ENCODE measurements at regions not wholly inside any gene's neighbourhood (a gene's known extent, or its start where the extent isn't known, plus 50 kb on each side); places are given as distances from the start of the nearest gene placed in this dataset.

DNA sequence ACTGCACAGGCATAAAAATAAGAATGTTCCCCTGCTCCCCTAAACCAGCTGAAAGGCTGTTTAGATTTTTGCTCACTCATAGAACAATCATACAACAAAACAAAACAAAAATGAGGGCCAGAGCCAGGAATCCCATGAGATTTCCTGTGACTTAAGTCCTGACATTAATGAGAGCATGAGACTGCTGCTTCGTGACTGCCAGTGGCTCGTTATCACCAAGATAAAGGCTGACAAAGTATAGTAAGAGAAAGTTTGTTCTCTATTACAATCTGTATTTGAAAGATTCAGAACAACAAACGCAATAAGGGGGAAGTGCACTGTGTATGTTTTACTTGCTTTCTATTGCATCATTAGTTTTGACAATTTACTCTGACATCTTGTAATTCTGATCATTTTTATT is 837.1 kb upstream of the C9orf72 start:
- 0% methylated on average over 1 of the region's 3 CpGs for WGBS (ENCODE audit: insufficient coverage)
- Mint-ChIP-seq H3K4me1 (no peaks in the 10 kb centered on the region), H3K27ac (no peak overlapping the region), H3K4me3 (no peak overlapping the region), H3K36me3 (no peaks in the 10 kb centered on the region), H3K9me3 (peaks cover 0 to 3% (median 0%) of the 10 kb centered on the region in 3 donors), H3K27me3 (no peaks in the 10 kb centered on the region)
- Histone ChIP-seq H3K4me1 (ENCODE audit: control insufficient read depth in 1 of 2, extremely low read depth in 1 of 2, insufficient read depth in 2 of 2, low read length in 2 of 2) (no peaks in the 10 kb centered on the region), H3K27me3 (replicated peaks in 1 of 2; ENCODE audit: control insufficient read depth in 2 of 2, extremely low read depth in 1 of 2, insufficient read depth in 2 of 2, low read length in 1 of 2) (no peaks in the 10 kb centered on the region), H3K9me3 (no peaks in the 10 kb centered on the region), H3K36me3 (ENCODE audit: control insufficient read depth in 2 of 2, extremely low read depth in 1 of 2, insufficient read depth in 1 of 2, low read length in 1 of 2) (no peaks in the 10 kb centered on the region), H3K27ac (ENCODE audit: low read length) (no peak overlapping the region), H3K4me3 (ENCODE audit: control insufficient read depth in 1 of 2, extremely low read depth in 1 of 2, low read length in 1 of 2) (no peak overlapping the region)
- DNase-seq (no peak), ATAC-seq (replicated peaks in 1 of 4) (no peak)
- POLR2A ChIA-PET, result no interaction called here
- CTCF ChIA-PET, result no interaction called here

DNA sequence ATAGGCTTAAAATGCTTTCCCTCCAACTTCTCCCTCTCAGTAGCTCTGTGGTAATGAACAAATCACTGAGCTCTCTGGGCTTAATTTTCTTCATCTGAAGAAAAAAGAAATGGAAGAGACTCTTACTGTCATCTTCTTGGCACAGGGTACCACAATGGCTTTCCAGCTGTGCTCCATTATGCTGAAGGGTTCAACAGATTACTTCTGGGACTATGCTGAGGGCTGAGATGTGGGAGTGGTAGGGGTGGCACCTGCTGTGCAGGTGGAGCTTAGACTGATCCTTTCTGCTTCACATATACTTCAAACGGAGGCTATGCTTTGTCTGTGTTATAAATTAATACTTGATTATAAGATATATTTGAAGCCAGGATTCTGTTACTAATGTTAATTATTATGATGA is 840.2 kb upstream of the C9orf72 start:
- no peak for ATAC-seq (replicated peaks in 1 of 4)
- Mint-ChIP-seq H3K36me3 (no peaks in the 10 kb centered on the region), H3K27me3 (no peaks in the 10 kb centered on the region), H3K9me3 (no peaks in the 10 kb centered on the region), H3K4me3 (no peak overlapping the region), H3K4me1 (no peaks in the 10 kb centered on the region), H3K27ac (no peak overlapping the region)
- Histone ChIP-seq H3K36me3 (ENCODE audit: control insufficient read depth in 2 of 2, extremely low read depth in 1 of 2, insufficient read depth in 1 of 2, low read length in 1 of 2) (no peaks in the 10 kb centered on the region), H3K4me1 (ENCODE audit: control insufficient read depth in 1 of 2, extremely low read depth in 1 of 2, insufficient read depth in 2 of 2, low read length in 2 of 2) (no peaks in the 10 kb centered on the region), H3K27me3 (replicated peaks in 1 of 2; ENCODE audit: control insufficient read depth in 2 of 2, extremely low read depth in 1 of 2, insufficient read depth in 2 of 2, low read length in 1 of 2) (no peaks in the 10 kb centered on the region), H3K4me3 (ENCODE audit: control insufficient read depth in 1 of 2, extremely low read depth in 1 of 2, low read length in 1 of 2) (no peak overlapping the region), H3K27ac (ENCODE audit: low read length) (no peak overlapping the region), H3K9me3 (no peaks in the 10 kb centered on the region)
- no CpG with 5 or more reads among the region's 1 CpG for WGBS (ENCODE audit: insufficient coverage)
- ChIA-PET CTCF (interaction anchor here in 1 of 2 donors (0.6 kb wide), 1 partner anchor 551 kb away, joined by 3 read pairs; no protein-coding TSS in a partner anchor), POLR2A (interaction anchor here in 1 of 2 donors (0.6 to 0.7 kb wide), 2 partner anchors 330 to 482 kb away, joined by 3 to 5 read pairs; no protein-coding TSS in a partner anchor)
- no peak for DNase-seq

DNA sequence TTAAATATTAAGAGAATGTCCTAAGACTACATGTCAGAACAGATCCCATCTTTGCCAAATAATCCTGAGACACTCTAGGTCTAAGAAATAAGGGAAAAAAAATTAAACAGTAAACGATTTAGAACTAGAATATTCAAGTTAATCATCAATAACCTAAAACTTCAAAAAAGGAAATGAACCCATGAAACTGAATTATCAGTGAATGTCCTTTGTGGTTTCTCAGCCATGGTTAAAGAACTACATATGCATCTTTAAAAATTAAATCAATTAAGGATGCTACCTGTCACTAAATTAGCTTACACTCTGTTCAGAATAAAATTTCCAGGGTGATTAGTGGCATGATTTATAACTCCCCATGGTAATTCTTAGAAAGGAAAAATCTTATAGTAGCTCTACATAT is 850.0 kb upstream of the C9orf72 start:
- H3K27me3 Mint-ChIP-seq, result no peaks in the 10 kb centered on the region
- Histone ChIP-seq H3K4me3 (ENCODE audit: control insufficient read depth in 1 of 2, extremely low read depth in 1 of 2, low read length in 1 of 2) (no peak overlapping the region), H3K36me3 (ENCODE audit: control insufficient read depth in 2 of 2, extremely low read depth in 1 of 2, insufficient read depth in 1 of 2, low read length in 1 of 2) (no peaks in the 10 kb centered on the region), H3K27me3 (replicated peaks in 1 of 2; ENCODE audit: control insufficient read depth in 2 of 2, extremely low read depth in 1 of 2, insufficient read depth in 2 of 2, low read length in 1 of 2) (no peaks in the 10 kb centered on the region), H3K27ac (ENCODE audit: low read length) (no peak overlapping the region), H3K9me3 (no peaks in the 10 kb centered on the region), H3K4me1 (ENCODE audit: control insufficient read depth in 1 of 2, extremely low read depth in 1 of 2, insufficient read depth in 2 of 2, low read length in 2 of 2) (no peaks in the 10 kb centered on the region)
- POLR2A ChIA-PET, result no interaction called here
- no peak for ATAC-seq (replicated peaks in 1 of 4)
- H3K36me3 Mint-ChIP-seq, result no peaks in the 10 kb centered on the region
- peaks cover 3 to 5% (median 5%) of the 10 kb centered on the region in 3 donors for H3K9me3 Mint-ChIP-seq
- no CpG with 5 or more reads among the region's 1 CpG for WGBS (ENCODE audit: insufficient coverage)
- no peaks in the 10 kb centered on the region for H3K4me1 Mint-ChIP-seq
- no peak for DNase-seq
- no peak overlapping the region for H3K27ac Mint-ChIP-seq
- CTCF ChIA-PET, result no interaction called here
- no peak overlapping the region for H3K4me3 Mint-ChIP-seq

DNA sequence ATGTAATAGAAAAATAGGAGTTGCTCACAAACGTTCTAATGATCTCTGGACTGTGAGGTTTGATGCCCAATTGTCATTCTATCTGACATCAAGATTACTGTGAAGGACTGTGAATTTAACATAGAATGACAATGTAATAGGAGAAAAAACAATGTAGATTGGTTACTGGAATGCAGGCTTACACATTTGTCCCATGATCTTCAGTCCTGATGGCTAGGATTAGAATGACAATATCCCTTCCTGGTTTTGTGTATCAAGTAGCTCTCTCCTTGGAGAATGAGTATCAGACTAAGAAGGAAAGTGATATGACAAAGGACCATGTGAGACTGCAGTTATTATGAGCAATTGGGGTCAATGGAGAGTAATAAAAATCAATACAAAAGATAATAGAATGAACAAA is 862.2 kb upstream of the C9orf72 start:
- no peaks in the 10 kb centered on the region for H3K27me3 Mint-ChIP-seq
- WGBS (ENCODE audit: insufficient coverage), result 43% methylated on average over 1 of the region's 1 CpG
- no peak for ATAC-seq (replicated peaks in 1 of 4)

DNA sequence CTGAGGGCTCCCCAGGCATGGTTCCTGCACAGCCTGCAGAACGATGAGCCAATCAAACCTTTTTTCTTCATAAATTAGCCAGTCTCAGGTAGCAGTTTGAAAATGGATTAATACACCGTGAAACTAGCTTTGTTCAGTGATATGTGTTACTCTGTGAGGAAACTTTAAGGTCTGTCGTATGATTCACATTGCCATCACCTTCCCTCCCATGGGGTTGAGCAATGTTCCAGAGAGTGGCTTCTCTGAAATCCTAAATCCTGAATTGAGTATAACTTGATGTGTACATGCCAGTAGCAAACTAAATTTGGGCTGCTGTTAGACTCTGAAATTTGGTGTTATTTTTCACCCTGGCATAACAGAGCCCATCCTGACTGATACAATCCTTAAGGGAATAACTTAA is 866.4 kb upstream of the C9orf72 start:
- CTCF ChIA-PET, result no interaction called here
- Mint-ChIP-seq H3K4me3 (no peak overlapping the region), H3K4me1 (no peaks in the 10 kb centered on the region), H3K27ac (no peak overlapping the region), H3K27me3 (no peaks in the 10 kb centered on the region), H3K36me3 (no peaks in the 10 kb centered on the region), H3K9me3 (peaks cover 0 to 21% (median 11%) of the 10 kb centered on the region in 3 donors)
- Histone ChIP-seq H3K36me3 (ENCODE audit: control insufficient read depth in 2 of 2, extremely low read depth in 1 of 2, insufficient read depth in 1 of 2, low read length in 1 of 2) (no peaks in the 10 kb centered on the region), H3K27me3 (replicated peaks in 1 of 2; ENCODE audit: control insufficient read depth in 2 of 2, extremely low read depth in 1 of 2, insufficient read depth in 2 of 2, low read length in 1 of 2) (no peaks in the 10 kb centered on the region), H3K4me1 (ENCODE audit: control insufficient read depth in 1 of 2, extremely low read depth in 1 of 2, insufficient read depth in 2 of 2, low read length in 2 of 2) (no peaks in the 10 kb centered on the region), H3K4me3 (ENCODE audit: control insufficient read depth in 1 of 2, extremely low read depth in 1 of 2, low read length in 1 of 2) (no peak overlapping the region), H3K27ac (ENCODE audit: low read length) (no peak overlapping the region), H3K9me3 (no peaks in the 10 kb centered on the region)
- no CpG with 5 or more reads among the region's 3 CpGs for WGBS (ENCODE audit: insufficient coverage)
- DNase-seq, result no peak
- POLR2A ChIA-PET, result interaction anchor here in 1 of 2 donors (0.6 kb wide), 1 partner anchor 11 kb away, joined by 3 read pairs; no protein-coding TSS in a partner anchor
- no peak for ATAC-seq (replicated peaks in 1 of 4)

More for the DNA sequence above, 862.2 kb upstream of the C9orf72 start:
- Histone ChIP-seq H3K4me3 (ENCODE audit: control insufficient read depth in 1 of 2, extremely low read depth in 1 of 2, low read length in 1 of 2) (no peak overlapping the region), H3K9me3 (no peaks in the 10 kb centered on the region), H3K27ac (ENCODE audit: low read length) (no peak overlapping the region), H3K4me1 (ENCODE audit: control insufficient read depth in 1 of 2, extremely low read depth in 1 of 2, insufficient read depth in 2 of 2, low read length in 2 of 2) (no peaks in the 10 kb centered on the region), H3K27me3 (replicated peaks in 1 of 2; ENCODE audit: control insufficient read depth in 2 of 2, extremely low read depth in 1 of 2, insufficient read depth in 2 of 2, low read length in 1 of 2) (no peaks in the 10 kb centered on the region), H3K36me3 (ENCODE audit: control insufficient read depth in 2 of 2, extremely low read depth in 1 of 2, insufficient read depth in 1 of 2, low read length in 1 of 2) (no peaks in the 10 kb centered on the region)
- Mint-ChIP-seq H3K4me3 (no peak overlapping the region), H3K36me3 (no peaks in the 10 kb centered on the region), H3K4me1 (no peaks in the 10 kb centered on the region), H3K27ac (no peak overlapping the region), H3K9me3 (peaks cover 0 to 16% (median 13%) of the 10 kb centered on the region in 3 donors)
- POLR2A ChIA-PET, result no interaction called here
- CTCF ChIA-PET, result no interaction called here
- DNase-seq, result no peak

DNA sequence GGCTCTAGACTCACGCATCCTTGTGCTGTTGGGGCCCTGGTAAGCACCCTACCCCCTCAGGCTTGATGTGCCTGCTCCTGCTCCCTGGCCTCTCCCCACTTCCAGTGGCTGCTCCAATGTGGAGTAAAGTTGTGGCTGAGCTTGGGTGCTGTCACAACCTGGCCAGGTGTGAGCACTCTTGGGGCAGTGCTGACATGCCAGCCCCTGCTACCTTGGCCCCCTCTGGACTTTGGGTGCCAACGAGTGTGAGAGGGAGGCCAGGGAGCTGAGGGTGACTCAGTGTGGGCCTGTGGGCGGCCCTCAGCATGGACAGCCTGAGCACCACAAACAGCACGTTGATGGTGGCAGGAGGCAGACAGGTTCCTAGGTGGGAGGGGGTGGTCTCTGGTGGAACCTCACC is 870.2 kb upstream of the C9orf72 start:
- no peak overlapping the region for H3K27ac Mint-ChIP-seq

DNA sequence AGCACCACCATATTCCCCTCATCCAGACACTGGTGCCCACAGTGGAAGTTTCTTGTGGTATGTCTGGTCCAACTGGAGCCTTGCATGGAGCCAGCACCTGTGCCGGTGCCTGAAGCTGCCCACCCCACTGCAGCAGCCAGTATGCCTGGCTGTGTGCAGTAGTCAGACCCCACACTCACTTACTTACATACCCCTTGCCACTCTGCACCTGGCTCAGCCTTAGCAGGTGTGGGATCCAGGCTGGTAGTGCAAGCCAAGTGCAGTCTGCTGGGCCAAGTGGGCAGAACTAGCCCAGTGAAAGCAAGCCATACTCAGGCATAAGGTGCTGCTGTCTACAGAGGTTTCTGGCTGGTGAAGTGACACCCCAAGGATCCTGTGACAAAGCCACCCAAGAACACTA is 871.4 kb upstream of the C9orf72 start:
- no peak for DNase-seq
- 80% methylated on average over 1 of the region's 1 CpG for WGBS (ENCODE audit: insufficient coverage)
- H3K4me3 Mint-ChIP-seq, result no peak overlapping the region
- Histone ChIP-seq H3K27me3 (replicated peaks in 1 of 2; ENCODE audit: control insufficient read depth in 2 of 2, extremely low read depth in 1 of 2, insufficient read depth in 2 of 2, low read length in 1 of 2) (no peaks in the 10 kb centered on the region), H3K36me3 (ENCODE audit: control insufficient read depth in 2 of 2, extremely low read depth in 1 of 2, insufficient read depth in 1 of 2, low read length in 1 of 2) (no peaks in the 10 kb centered on the region), H3K9me3 (no peaks in the 10 kb centered on the region), H3K27ac (ENCODE audit: low read length) (no peak overlapping the region), H3K4me3 (ENCODE audit: control insufficient read depth in 1 of 2, extremely low read depth in 1 of 2, low read length in 1 of 2) (no peak overlapping the region), H3K4me1 (ENCODE audit: control insufficient read depth in 1 of 2, extremely low read depth in 1 of 2, insufficient read depth in 2 of 2, low read length in 2 of 2) (no peaks in the 10 kb centered on the region)
- no peaks in the 10 kb centered on the region for H3K36me3 Mint-ChIP-seq
- no peak overlapping the region for H3K27ac Mint-ChIP-seq
- H3K9me3 Mint-ChIP-seq, result peaks cover 0 to 22% (median 5%) of the 10 kb centered on the region in 3 donors
- ATAC-seq (replicated peaks in 1 of 4), result no peak
- H3K27me3 Mint-ChIP-seq, result no peaks in the 10 kb centered on the region
- ChIA-PET POLR2A (no interaction called here), CTCF (interaction anchor here in 1 of 2 donors (0.6 kb wide), 1 partner anchor 43 kb away, joined by 3 read pairs; no protein-coding TSS in a partner anchor)
- H3K4me1 Mint-ChIP-seq, result no peaks in the 10 kb centered on the region

More for the DNA sequence above, 870.2 kb upstream of the C9orf72 start:
- ATAC-seq (replicated peaks in 1 of 4) (no peak), DNase-seq (no peak)
- Mint-ChIP-seq H3K27me3 (no peaks in the 10 kb centered on the region), H3K4me3 (no peak overlapping the region), H3K9me3 (peaks cover 0 to 22% (median 5%) of the 10 kb centered on the region in 3 donors), H3K36me3 (no peaks in the 10 kb centered on the region), H3K4me1 (no peaks in the 10 kb centered on the region)
- H3K27ac ChIP-seq (ENCODE audit: low read length), result no peak overlapping the region
- H3K9me3 ChIP-seq, result no peaks in the 10 kb centered on the region
- ChIA-PET CTCF (no interaction called here), POLR2A (interaction anchor here in 1 of 2 donors (0.6 kb wide), 1 partner anchor 641 kb away, joined by 3 read pairs; no protein-coding TSS in a partner anchor)
- H3K4me3 ChIP-seq (ENCODE audit: control insufficient read depth in 1 of 2, extremely low read depth in 1 of 2, low read length in 1 of 2), result no peak overlapping the region
- H3K27me3 ChIP-seq (replicated peaks in 1 of 2; ENCODE audit: control insufficient read depth in 2 of 2, extremely low read depth in 1 of 2, insufficient read depth in 2 of 2, low read length in 1 of 2), result no peaks in the 10 kb centered on the region
- H3K36me3 ChIP-seq (ENCODE audit: control insufficient read depth in 2 of 2, extremely low read depth in 1 of 2, insufficient read depth in 1 of 2, low read length in 1 of 2), result no peaks in the 10 kb centered on the region
- H3K4me1 ChIP-seq (ENCODE audit: control insufficient read depth in 1 of 2, extremely low read depth in 1 of 2, insufficient read depth in 2 of 2, low read length in 2 of 2), result no peaks in the 10 kb centered on the region
- WGBS (ENCODE audit: insufficient coverage), result 75% methylated on average over 2 of the region's 4 CpGs

Measured in T-cell (primary cell).